ENCODE measurements at regions not wholly inside any gene's neighbourhood (a gene's known extent, or its start where the extent isn't known, plus 50 kb on each side); places are given as distances from the start of the nearest gene placed in this dataset.

- in situ Hi-C loops (cut with HindIII; ENCODE audit: low sequenced_read_pairs), result loop anchor here (25.0 kb wide), 1 partner anchor 384 kb away; no protein-coding TSS in a partner anchor
- DNase-seq (ENCODE audit: low read depth), result no peak
- TF ChIP-seq CTCF (IDR thresholded peaks at IDR 0.05; ENCODE audit: low read depth, low read length, missing control alignments), result no peak
- H3K4me3 ChIP-seq (ENCODE audit: low read depth, low read length), result no peak overlapping the region
Measured at GRCh38 chr2:234128606-234129005, 78.1 kb downstream of the SPP2 start.
